Mucosa of descending colon (tissue), 3 donors: ENCODE measurements at regions not wholly inside any gene's neighbourhood (a gene's known extent, or its start where the extent isn't known, plus 50 kb on each side); places are given as distances from the start of the nearest gene placed in this dataset.

Source experiments
- ATAC-seq: fragments of 200-7000 bp; cut with Tn5 transposase; one replicate; pipeline ENCODE4 v1.9.1; 2020; ENCODE audit warnings: mild to moderate bottlenecking, moderate library complexity
- DNase-seq, 3 donors: peaks; one replicate each; pipeline ENCODE4 v3.0.0-alpha.2; 2020
- H3K36me3 ChIP-seq: fragments of 200-600 bp; one replicate; pipeline ENCODE4 v1.8.0; 2021; ENCODE audit warnings: low read depth, mild to moderate bottlenecking
- H3K4me1 ChIP-seq: fragments of 200-600 bp; one replicate; pipeline ENCODE4 v1.8.0; 2021; ENCODE audit warnings: low read depth, mild to moderate bottlenecking
- H3K4me3 ChIP-seq: fragments of 200-600 bp; one replicate; pipeline ENCODE4 v1.8.0; 2021; ENCODE audit warnings: mild to moderate bottlenecking
- H3K9me3 ChIP-seq: fragments of 200-600 bp; one replicate; pipeline ENCODE4 v1.8.0; 2021; ENCODE audit warnings: mild to moderate bottlenecking
- CTCF ChIP-seq: fragments of 200-600 bp; IDR thresholded peaks from one replicate; pipeline ENCODE4 v1.8.0; 2022; ENCODE audit warnings: antibody characterized with exemption, mild to moderate bottlenecking
- intact Hi-C, 2 donors: fragments of 100-400 bp; cut with DNase I in 1 of 2; cut with micrococcal nuclease in 1 of 2; formaldehyde crosslinking; loops; one replicate each; pipeline versions ENCODE4 v1.11.0 to v1.11.1; 2022; cut with DNase I, micrococcal nuclease
- donor health status: DM: no; HTN: no; CAD: no; lungs with moderate emphysema.
- donor health status: DM: no; HTN: no; CAD: no.
- donor health status: DM: no; HTN: yes; CAD: no.

DNA sequence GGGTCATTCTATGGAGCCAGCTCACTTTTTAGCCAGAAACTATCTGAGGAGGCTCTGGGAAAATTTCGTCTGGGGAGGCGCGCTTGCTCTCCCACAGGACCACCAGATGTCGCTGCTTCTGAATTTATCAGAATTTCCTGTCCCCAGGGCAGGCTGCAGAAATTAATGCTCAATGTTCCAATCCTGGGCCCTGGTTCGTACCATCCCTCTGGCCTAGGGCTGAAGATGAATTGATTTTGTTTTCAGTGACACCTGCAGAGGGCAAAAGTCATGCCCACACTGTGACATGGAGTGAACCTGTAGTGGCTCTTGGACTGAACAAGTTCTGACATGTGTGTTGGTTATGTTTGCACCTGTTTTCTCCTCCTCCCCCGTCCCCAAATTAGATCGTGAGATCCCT lies 482.6 kb downstream of the NPIPA7 start:
- no peak overlapping the region for H3K4me3 ChIP-seq
- H3K4me1 ChIP-seq, result no peaks in the 10 kb centered on the region
- TF ChIP-seq CTCF, result peak; percentile 49
- intact Hi-C loops, result no loop called here
- no peaks in the 10 kb centered on the region for H3K9me3 ChIP-seq
- peak in 2 of 3 donors; percentile 56 to 75 for DNase-seq
- H3K36me3 ChIP-seq, result no peaks in the 10 kb centered on the region
- ATAC-seq, result peak; percentile 63

- ATAC-seq (no peak), DNase-seq (no peak)
- Histone ChIP-seq H3K4me3 (no peak overlapping the region), H3K9me3 (no peaks in the 10 kb centered on the region), H3K4me1 (no peaks in the 10 kb centered on the region), H3K36me3 (no peaks in the 10 kb centered on the region)
- TF ChIP-seq CTCF, result no peak
- intact Hi-C loops, result no loop called here
Observed at GRCh38 chr16:16863672-16864071, 484.7 kb downstream of the NPIPA7 start.

GRCh38 chr16:16864536-16864935 lies 485.6 kb downstream of the NPIPA7 start:
- no peak overlapping the region for H3K4me3 ChIP-seq
- intact Hi-C loops, result no loop called here
- H3K4me1 ChIP-seq, result no peaks in the 10 kb centered on the region
- no peaks in the 10 kb centered on the region for H3K36me3 ChIP-seq
- no peak for ATAC-seq
- H3K9me3 ChIP-seq, result no peaks in the 10 kb centered on the region
- TF ChIP-seq CTCF, result no peak
- DNase-seq, result no peak

DNA sequence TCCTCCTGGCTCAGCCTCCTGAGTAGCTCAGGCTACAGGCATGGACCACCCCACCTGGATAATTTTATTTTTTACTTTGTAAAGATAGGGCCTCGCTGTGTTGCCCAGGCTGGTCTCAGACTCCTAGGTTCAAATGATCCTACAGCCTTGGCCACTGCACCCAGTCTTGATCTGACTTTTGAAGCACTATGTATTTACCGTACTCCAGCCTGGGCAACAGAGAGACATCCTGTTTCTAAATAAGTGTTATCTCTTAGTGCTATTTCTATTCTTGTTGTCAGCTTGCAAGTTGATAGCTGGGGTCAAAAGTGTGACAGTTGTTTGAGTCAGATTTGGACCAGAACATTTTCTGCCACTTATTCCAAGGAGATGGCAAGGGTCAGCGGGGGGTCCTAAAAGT lies 486.4 kb downstream of the NPIPA7 start:
- no peak for ATAC-seq

DNA sequence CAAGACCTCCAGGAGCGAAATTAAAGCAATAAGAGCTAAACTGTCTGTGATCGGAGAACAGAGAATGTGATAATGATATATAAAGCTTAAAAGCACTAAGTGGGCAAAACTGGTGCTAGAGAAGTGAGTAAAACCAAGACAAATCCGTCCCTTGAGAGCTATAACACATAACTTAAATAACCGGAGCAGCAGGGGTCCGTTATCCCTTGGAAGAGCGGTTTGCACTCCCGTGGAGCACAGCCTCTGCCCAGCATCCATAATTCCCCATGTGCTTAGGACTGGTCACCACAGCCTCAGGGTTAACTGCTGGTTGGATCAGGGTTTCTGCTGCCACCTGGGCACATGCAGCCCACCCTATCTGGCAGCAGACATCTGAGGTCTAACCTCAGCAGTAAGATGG lies 489.0 kb downstream of the NPIPA7 start:
- H3K9me3 ChIP-seq, result no peaks in the 10 kb centered on the region
- intact Hi-C loops, result no loop called here
- H3K4me3 ChIP-seq, result no peak overlapping the region
- no peaks in the 10 kb centered on the region for H3K36me3 ChIP-seq
- no peak for TF ChIP-seq CTCF
- H3K4me1 ChIP-seq, result no peaks in the 10 kb centered on the region
- DNase-seq (no peak), ATAC-seq (no peak)

More for the DNA sequence above, 486.4 kb downstream of the NPIPA7 start:
- no peaks in the 10 kb centered on the region for H3K9me3 ChIP-seq
- H3K4me1 ChIP-seq, result no peaks in the 10 kb centered on the region
- TF ChIP-seq CTCF, result no peak
- intact Hi-C loops, result no loop called here
- no peak for DNase-seq
- H3K4me3 ChIP-seq, result no peak overlapping the region
- no peaks in the 10 kb centered on the region for H3K36me3 ChIP-seq

- DNase-seq (no peak), ATAC-seq (no peak)
Observed at GRCh38 chr16:16868727-16869126, 489.8 kb downstream of the NPIPA7 start.

More at GRCh38 chr16:16868727-16869126, 489.8 kb downstream of the NPIPA7 start:
- no peaks in the 10 kb centered on the region for H3K4me1 ChIP-seq
- TF ChIP-seq CTCF, result no peak
- H3K4me3 ChIP-seq, result no peak overlapping the region
- no peaks in the 10 kb centered on the region for H3K9me3 ChIP-seq
- H3K36me3 ChIP-seq, result no peaks in the 10 kb centered on the region
- intact Hi-C loops, result no loop called here
